Left lung (tissue), 4 donors: ENCODE measurements at regions not wholly inside any gene's neighbourhood (a gene's known extent, or its start where the extent isn't known, plus 50 kb on each side); places are given as distances from the start of the nearest gene placed in this dataset.

Experiments used
- ATAC-seq: fragments of 200-7000 bp; cut with Tn5 transposase; one replicate; pipeline ENCODE4 v1.9.1; 2020; ENCODE audit warnings: moderate library complexity
- DNase-seq, 4 donors: peaks; one replicate each; pipeline ENCODE4 v3.0.0-alpha.2; 2013 to 2020
- H3K27ac ChIP-seq, 2 donors: fragments of 200-600 bp; sonication (generic) in 1 of 2; one replicate each; pipeline versions ENCODE4 v1.5.0 to v1.8.0; 2020 to 2021
- H3K27me3 ChIP-seq, 2 donors: fragments of 200-600 bp; sonication (generic) in 1 of 2; one replicate each; pipeline versions ENCODE4 v1.5.0 to v1.8.0; 2020 to 2021
- H3K36me3 ChIP-seq, 2 donors: fragments of 200-600 bp; sonication (generic) in 1 of 2; one replicate each; pipeline versions ENCODE4 v1.5.0 to v1.8.0; 2020 to 2021
- H3K4me1 ChIP-seq, 2 donors: fragments of 200-600 bp; one replicate each; pipeline ENCODE4 v1.8.0; 2021
- H3K4me3 ChIP-seq, 2 donors: fragments of 200-600 bp; sonication (generic) in 1 of 2; one replicate each; pipeline versions ENCODE4 v1.5.0 to v1.8.0; 2020 to 2021; ENCODE audit warnings: mild to moderate bottlenecking in 1 of 2
- H3K9me3 ChIP-seq, 2 donors: fragments of 200-600 bp; sonication (generic) in 1 of 2; one replicate each; pipeline versions ENCODE4 v1.5.0 to v1.8.0; 2020 to 2021
- intact Hi-C, 2 donors: fragments of 100-400 bp; cut with DNase I; formaldehyde crosslinking; loops; one replicate each; pipeline versions ENCODE4 v1.11.2 to v1.14.2; 2022
- TF ChIP-seq, protein P1 (sequence below), 2 donors: fragments of 200-600 bp; sonication (generic) in 1 of 2; IDR thresholded peaks; one replicate each; pipeline versions ENCODE4 v1.5.0 to v1.8.0; 2021; ENCODE audit warnings: antibody characterized with exemption in 2 of 2
- donor health status: DM: no; HTN: yes; CAD: no.
- donor health status: DM: no; HTN: no; CAD: no.

GRCh38 chr18:66761166-66761565 is 157.3 kb upstream of the CDH19 start:
- Histone ChIP-seq H3K27ac (no peak overlapping the region), H3K4me3 (no peak overlapping the region), H3K9me3 (no peaks in the 10 kb centered on the region), H3K27me3 (no peaks in the 10 kb centered on the region), H3K36me3 (no peaks in the 10 kb centered on the region), H3K4me1 (no peaks in the 10 kb centered on the region)
- TF ChIP-seq, protein P1, sequence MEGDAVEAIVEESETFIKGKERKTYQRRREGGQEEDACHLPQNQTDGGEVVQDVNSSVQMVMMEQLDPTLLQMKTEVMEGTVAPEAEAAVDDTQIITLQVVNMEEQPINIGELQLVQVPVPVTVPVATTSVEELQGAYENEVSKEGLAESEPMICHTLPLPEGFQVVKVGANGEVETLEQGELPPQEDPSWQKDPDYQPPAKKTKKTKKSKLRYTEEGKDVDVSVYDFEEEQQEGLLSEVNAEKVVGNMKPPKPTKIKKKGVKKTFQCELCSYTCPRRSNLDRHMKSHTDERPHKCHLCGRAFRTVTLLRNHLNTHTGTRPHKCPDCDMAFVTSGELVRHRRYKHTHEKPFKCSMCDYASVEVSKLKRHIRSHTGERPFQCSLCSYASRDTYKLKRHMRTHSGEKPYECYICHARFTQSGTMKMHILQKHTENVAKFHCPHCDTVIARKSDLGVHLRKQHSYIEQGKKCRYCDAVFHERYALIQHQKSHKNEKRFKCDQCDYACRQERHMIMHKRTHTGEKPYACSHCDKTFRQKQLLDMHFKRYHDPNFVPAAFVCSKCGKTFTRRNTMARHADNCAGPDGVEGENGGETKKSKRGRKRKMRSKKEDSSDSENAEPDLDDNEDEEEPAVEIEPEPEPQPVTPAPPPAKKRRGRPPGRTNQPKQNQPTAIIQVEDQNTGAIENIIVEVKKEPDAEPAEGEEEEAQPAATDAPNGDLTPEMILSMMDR (IDR thresholded peaks at IDR 0.05) = no peak
- DNase-seq (no peak), ATAC-seq (no peak)
- intact Hi-C loops = no loop called here

- no peak overlapping the region for H3K27ac ChIP-seq
- intact Hi-C loops = no loop called here
- ATAC-seq (no peak), DNase-seq (no peak)
- no peaks in the 10 kb centered on the region for H3K9me3 ChIP-seq
- no peak overlapping the region for H3K4me3 ChIP-seq
- H3K36me3 ChIP-seq = no peaks in the 10 kb centered on the region
- no peaks in the 10 kb centered on the region for H3K4me1 ChIP-seq
- TF ChIP-seq, protein P1 (IDR thresholded peaks at IDR 0.05) = no peak
- H3K27me3 ChIP-seq = no peaks in the 10 kb centered on the region
Observed at GRCh38 chr18:66760559-66760958, 156.7 kb upstream of the CDH19 start.

DNA sequence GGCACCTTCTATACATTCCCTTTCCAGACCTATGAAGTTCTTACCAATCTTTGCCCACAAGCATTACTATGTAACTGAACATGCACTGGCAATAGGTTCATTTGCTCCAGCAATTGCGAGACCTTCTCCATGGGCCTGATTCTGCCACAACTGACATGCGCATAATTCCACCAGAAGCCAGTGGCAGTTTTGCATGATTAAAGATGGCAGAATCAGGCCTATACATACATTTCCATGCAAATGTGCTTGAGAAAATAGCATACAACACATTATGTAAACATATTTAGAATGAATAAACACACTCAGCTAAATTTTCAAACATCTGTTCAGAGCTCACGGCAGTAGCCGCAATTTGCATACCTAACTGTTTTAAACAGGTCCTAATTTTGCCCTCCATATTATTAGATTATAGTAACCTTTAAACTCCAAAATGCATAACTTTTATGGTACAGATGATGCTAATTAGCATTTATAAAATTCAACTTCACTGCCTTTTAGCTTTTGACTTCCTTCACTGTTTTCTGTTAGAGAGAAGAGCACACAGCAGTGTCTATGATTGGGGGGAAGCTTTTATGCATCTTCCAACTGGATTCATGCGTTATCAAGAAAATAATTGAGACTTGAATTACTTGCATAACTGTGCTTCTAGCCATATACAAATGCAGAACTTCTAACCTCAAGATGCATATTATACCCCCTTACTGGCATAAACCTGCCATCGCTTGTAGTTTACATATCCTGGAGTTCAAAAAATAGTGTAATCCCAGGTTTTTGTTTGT is 155.3 kb upstream of the CDH19 start:
- Histone ChIP-seq H3K9me3 (no peaks in the 10 kb centered on the region), H3K4me1 (no peaks in the 10 kb centered on the region), H3K4me3 (no peak overlapping the region), H3K27me3 (no peaks in the 10 kb centered on the region), H3K27ac (no peak overlapping the region), H3K36me3 (no peaks in the 10 kb centered on the region)
- intact Hi-C loops = no loop called here
- TF ChIP-seq, protein P1 (IDR thresholded peaks at IDR 0.05) = no peak
- no peak for ATAC-seq
- DNase-seq = no peak

- intact Hi-C loops = no loop called here
Observed at GRCh38 chr18:66757946-66758345, 154.1 kb upstream of the CDH19 start.

DNA sequence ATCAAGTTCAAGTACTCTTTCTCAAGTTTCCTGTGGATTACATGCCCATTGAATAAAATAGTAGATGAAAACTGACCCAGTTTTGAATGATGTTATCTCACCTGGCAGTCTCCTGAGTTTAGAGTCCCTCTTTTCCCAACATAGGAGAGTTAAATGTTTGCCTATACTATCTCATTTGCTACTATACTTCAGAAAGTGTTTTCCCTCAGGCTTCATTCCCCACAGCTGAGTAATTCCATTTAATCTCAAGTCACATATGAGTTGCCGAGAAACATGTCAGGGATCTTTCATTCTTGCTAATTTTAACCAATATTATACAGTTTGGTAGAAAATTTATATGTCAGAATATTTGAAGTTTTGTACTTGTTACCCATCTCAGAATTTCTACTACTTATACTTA is 150.4 kb upstream of the CDH19 start:
- H3K27me3 ChIP-seq = no peaks in the 10 kb centered on the region
- no peak overlapping the region for H3K4me3 ChIP-seq
- no peaks in the 10 kb centered on the region for H3K36me3 ChIP-seq
- no peak for ATAC-seq
- no peak overlapping the region for H3K27ac ChIP-seq
- TF ChIP-seq, protein P1 (IDR thresholded peaks at IDR 0.05) = no peak
- H3K9me3 ChIP-seq = no peaks in the 10 kb centered on the region
- no peak for DNase-seq
- H3K4me1 ChIP-seq = no peaks in the 10 kb centered on the region
- intact Hi-C loops = no loop called here

More at GRCh38 chr18:66757946-66758345, 154.1 kb upstream of the CDH19 start:
- H3K27ac ChIP-seq = no peak overlapping the region
- H3K4me1 ChIP-seq = no peaks in the 10 kb centered on the region
- H3K9me3 ChIP-seq = no peaks in the 10 kb centered on the region
- TF ChIP-seq, protein P1 (IDR thresholded peaks at IDR 0.05) = no peak
- no peak for DNase-seq
- no peak overlapping the region for H3K4me3 ChIP-seq
- ATAC-seq = no peak
- no peaks in the 10 kb centered on the region for H3K36me3 ChIP-seq
- H3K27me3 ChIP-seq = no peaks in the 10 kb centered on the region
